ENCODE measurements at regions not wholly inside any gene's neighbourhood (a gene's known extent, or its start where the extent isn't known, plus 50 kb on each side); places are given as distances from the start of the nearest gene placed in this dataset.
"Not testable (repeated sequence)": the region's sequence is repeated elsewhere in the genome, so short reads cannot be mapped to it uniquely, and the experiment has no call there.

GRCh38 chr16:47907109-47907508 is 248.7 kb downstream of the ABCC12 start:
- Mint-ChIP-seq H3K27ac (no peak overlapping the region), H3K27me3 (peaks cover 3% of the 10 kb centered on the region), H3K4me3 (no peak overlapping the region), H3K36me3 (no peaks in the 10 kb centered on the region), H3K9me3 (no peaks in the 10 kb centered on the region), H3K4me1 (ENCODE audit: unreplicated experiment) (no peaks in the 10 kb centered on the region)
- DNase-seq (ENCODE audit: extremely low spot score, unreplicated experiment), result no peak
- TF ChIP-seq, protein P1, sequence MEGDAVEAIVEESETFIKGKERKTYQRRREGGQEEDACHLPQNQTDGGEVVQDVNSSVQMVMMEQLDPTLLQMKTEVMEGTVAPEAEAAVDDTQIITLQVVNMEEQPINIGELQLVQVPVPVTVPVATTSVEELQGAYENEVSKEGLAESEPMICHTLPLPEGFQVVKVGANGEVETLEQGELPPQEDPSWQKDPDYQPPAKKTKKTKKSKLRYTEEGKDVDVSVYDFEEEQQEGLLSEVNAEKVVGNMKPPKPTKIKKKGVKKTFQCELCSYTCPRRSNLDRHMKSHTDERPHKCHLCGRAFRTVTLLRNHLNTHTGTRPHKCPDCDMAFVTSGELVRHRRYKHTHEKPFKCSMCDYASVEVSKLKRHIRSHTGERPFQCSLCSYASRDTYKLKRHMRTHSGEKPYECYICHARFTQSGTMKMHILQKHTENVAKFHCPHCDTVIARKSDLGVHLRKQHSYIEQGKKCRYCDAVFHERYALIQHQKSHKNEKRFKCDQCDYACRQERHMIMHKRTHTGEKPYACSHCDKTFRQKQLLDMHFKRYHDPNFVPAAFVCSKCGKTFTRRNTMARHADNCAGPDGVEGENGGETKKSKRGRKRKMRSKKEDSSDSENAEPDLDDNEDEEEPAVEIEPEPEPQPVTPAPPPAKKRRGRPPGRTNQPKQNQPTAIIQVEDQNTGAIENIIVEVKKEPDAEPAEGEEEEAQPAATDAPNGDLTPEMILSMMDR (conservative IDR thresholded peaks at IDR 0.05), result no peak

- no peaks in the 10 kb centered on the region for H3K9me3 Mint-ChIP-seq
- TF ChIP-seq, protein P1 (conservative IDR thresholded peaks at IDR 0.05), result no peak
- H3K4me3 Mint-ChIP-seq, result no peak overlapping the region
- no peaks in the 10 kb centered on the region for H3K4me1 Mint-ChIP-seq (ENCODE audit: unreplicated experiment)
- no peak overlapping the region for H3K27ac Mint-ChIP-seq
- no peak for DNase-seq (ENCODE audit: extremely low spot score, unreplicated experiment)
- H3K36me3 Mint-ChIP-seq, result no peaks in the 10 kb centered on the region
- H3K27me3 Mint-ChIP-seq, result peaks cover 3% of the 10 kb centered on the region
These were observed 250.0 kb downstream of the ABCC12 start for GRCh38 chr16:47905771-47906170.

GRCh38 chr16:47904691-47905090 is 251.1 kb downstream of the ABCC12 start:
- no peaks in the 10 kb centered on the region for H3K9me3 Mint-ChIP-seq
- no peak overlapping the region for H3K27ac Mint-ChIP-seq
- TF ChIP-seq, protein P1 (conservative IDR thresholded peaks at IDR 0.05), result no peak
- H3K27me3 Mint-ChIP-seq, result peaks cover 3% of the 10 kb centered on the region
- no peaks in the 10 kb centered on the region for H3K36me3 Mint-ChIP-seq
- H3K4me3 Mint-ChIP-seq, result no peak overlapping the region
- H3K4me1 Mint-ChIP-seq (ENCODE audit: unreplicated experiment), result no peaks in the 10 kb centered on the region
- no peak for DNase-seq (ENCODE audit: extremely low spot score, unreplicated experiment)

DNA sequence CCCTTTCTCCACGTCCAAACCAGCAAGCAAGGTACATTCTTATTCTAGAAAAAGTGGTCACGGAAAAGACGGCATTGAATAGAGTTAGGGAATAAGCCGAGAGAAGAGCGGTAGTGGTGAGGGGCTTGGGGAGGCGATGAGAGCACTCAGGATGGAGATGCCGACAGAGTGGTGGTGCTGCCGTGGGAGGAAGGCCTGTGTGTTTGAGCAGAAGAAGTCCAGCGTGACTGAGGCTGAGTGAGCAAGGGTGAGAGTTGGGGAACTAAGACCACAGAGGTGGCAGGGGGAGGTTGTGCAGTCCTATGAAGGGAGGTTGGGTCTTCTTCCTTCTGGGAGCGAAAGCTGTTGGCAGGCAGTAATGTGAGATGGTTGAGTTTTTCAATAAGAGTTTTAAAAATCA is 252.3 kb downstream of the ABCC12 start:
- Mint-ChIP-seq H3K4me3 (no peak overlapping the region), H3K27me3 (peaks cover 3% of the 10 kb centered on the region), H3K4me1 (ENCODE audit: unreplicated experiment) (no peaks in the 10 kb centered on the region), H3K36me3 (no peaks in the 10 kb centered on the region), H3K9me3 (no peaks in the 10 kb centered on the region), H3K27ac (no peak overlapping the region)
- no peak for DNase-seq (ENCODE audit: extremely low spot score, unreplicated experiment)
- TF ChIP-seq, protein P1 (conservative IDR thresholded peaks at IDR 0.05), result no peak

GRCh38 chr16:47897105-47897504 is 258.7 kb downstream of the ABCC12 start:
- not testable (repeated sequence) for H3K9me3 Mint-ChIP-seq; H3K27ac Mint-ChIP-seq; H3K4me1 Mint-ChIP-seq (ENCODE audit: unreplicated experiment); DNase-seq (ENCODE audit: extremely low spot score, unreplicated experiment); H3K4me3 Mint-ChIP-seq; H3K36me3 Mint-ChIP-seq; H3K27me3 Mint-ChIP-seq

GRCh38 chr16:47895146-47895545 is 260.6 kb downstream of the ABCC12 start:
- peaks cover 3% of the 10 kb centered on the region for H3K27me3 Mint-ChIP-seq

More at GRCh38 chr16:47895146-47895545, 260.6 kb downstream of the ABCC12 start:
- Mint-ChIP-seq H3K9me3 (no peaks in the 10 kb centered on the region), H3K27ac (no peak overlapping the region), H3K4me3 (no peak overlapping the region), H3K36me3 (no peaks in the 10 kb centered on the region), H3K4me1 (ENCODE audit: unreplicated experiment) (peaks cover 3% of the 10 kb centered on the region)
- DNase-seq (ENCODE audit: extremely low spot score, unreplicated experiment), result no peak
- TF ChIP-seq, protein P1 (conservative IDR thresholded peaks at IDR 0.05), result no peak
